SU-DHL-6 (cell line): ENCODE measurements at regions not wholly inside any gene's neighbourhood (a gene's known extent, or its start where the extent isn't known, plus 50 kb on each side); places are given as distances from the start of the nearest gene placed in this dataset.

Experiments
- CTCF ChIP-seq: fragments of 200-600 bp; sonication (generic); IDR thresholded peaks from one replicate; pipeline ENCODE4 v1.5.1; 2017; ENCODE audit warnings: antibody characterized with exemption, mild to moderate bottlenecking, low read length, moderate library complexity; ENCODE audit not compliant: insufficient read depth, poor library complexity, severe bottlenecking
- EZH2phosphoT487 ChIP-seq: fragments of 200-600 bp; sonication (generic), shearing (Covaris generic); conservative IDR thresholded peaks from 2 replicates; pipeline ENCODE4 v1.6.1; 2018; ENCODE audit warnings: mild to moderate bottlenecking, antibody characterized with exemption, low read length, moderate library complexity, mixed read lengths

GRCh38 chr7:131066635-131067034 is 261.0 kb upstream of the MKLN1 start:
- TF ChIP-seq EZH2phosphoT487, result no peak
- TF ChIP-seq CTCF, result no peak
